BLaER1 (cell line): ENCODE measurements at regions not wholly inside any gene's neighbourhood (a gene's known extent, or its start where the extent isn't known, plus 50 kb on each side); places are given as distances from the start of the nearest gene placed in this dataset.
"Not testable (repeated sequence)": the region's sequence is repeated elsewhere in the genome, so short reads cannot be mapped to it uniquely, and the experiment has no call there.

Experiments used
- H3K27ac ChIP-seq: shearing (Covaris generic); formaldehyde crosslinking; 2 replicates; pipeline ENCODE4 v1.8.1; 2022
- H3K27me3 ChIP-seq: shearing (Covaris generic); formaldehyde crosslinking; 2 replicates; pipeline ENCODE4 v1.8.1; 2022
- H3K36me3 ChIP-seq: shearing (Covaris generic); formaldehyde crosslinking; 2 replicates; pipeline ENCODE4 v1.8.1; 2022
- H3K4me1 ChIP-seq: shearing (Covaris generic); formaldehyde crosslinking; 2 replicates; pipeline ENCODE4 v1.8.1; 2022
- H3K4me2 ChIP-seq: shearing (Covaris generic); formaldehyde crosslinking; 2 replicates; pipeline ENCODE4 v1.8.1; 2022
- H3K4me3 ChIP-seq: shearing (Covaris generic); formaldehyde crosslinking; 2 replicates; pipeline ENCODE4 v1.8.1; 2022
- H3K9ac ChIP-seq: shearing (Covaris generic); formaldehyde crosslinking; 2 replicates; pipeline ENCODE4 v1.8.1; 2022
- H3K9me3 ChIP-seq: shearing (Covaris generic); formaldehyde crosslinking; 2 replicates; pipeline ENCODE4 v1.8.1; 2022
- H4K20me1 ChIP-seq: shearing (Covaris generic); formaldehyde crosslinking; 2 replicates; pipeline ENCODE4 v1.8.1; 2022
- Cebpa-rat ChIP-seq: shearing (Covaris generic); IDR thresholded peaks from 2 replicates; pipeline ENCODE4 v1.8.1; 2022

DNA sequence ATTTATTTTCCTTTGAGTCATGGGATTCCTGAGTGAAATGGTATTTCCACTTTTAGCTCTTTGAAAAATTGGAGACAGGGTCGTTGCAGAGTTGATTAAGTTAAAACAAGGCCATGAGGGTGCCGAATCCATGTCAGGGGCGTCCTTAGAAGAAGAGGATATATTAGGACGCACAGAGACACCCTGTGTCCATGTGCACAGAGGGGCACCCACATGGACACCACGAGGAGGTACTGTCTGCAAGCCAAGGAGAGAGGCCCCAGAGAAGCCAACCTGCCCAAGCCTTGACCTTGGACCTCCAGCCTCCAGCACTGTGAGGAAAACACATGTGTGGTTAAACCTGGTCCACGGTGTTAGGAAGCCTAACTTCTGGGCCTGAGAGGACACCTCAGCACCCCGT lies 113.9 kb upstream of the THBS2 start:
- no peak overlapping the region for H3K4me3 ChIP-seq
- H3K27me3 ChIP-seq = no peaks in the 10 kb centered on the region
- no peak overlapping the region for H3K4me2 ChIP-seq
- H3K27ac ChIP-seq = no peak overlapping the region
- no peak overlapping the region for H3K9ac ChIP-seq
- no peaks in the 10 kb centered on the region for H4K20me1 ChIP-seq
- TF ChIP-seq Cebpa-rat = no peak
- no peaks in the 10 kb centered on the region for H3K9me3 ChIP-seq
- peaks cover 16% of the 10 kb centered on the region for H3K4me1 ChIP-seq
- H3K36me3 ChIP-seq = no peaks in the 10 kb centered on the region

- Histone ChIP-seq H3K9ac (no peak overlapping the region), H3K27me3 (no peaks in the 10 kb centered on the region), H3K9me3 (no peaks in the 10 kb centered on the region), H3K36me3 (no peaks in the 10 kb centered on the region), H4K20me1 (no peaks in the 10 kb centered on the region), H3K4me3 (no peak overlapping the region), H3K27ac (no peak overlapping the region), H3K4me1 (peaks cover 14% of the 10 kb centered on the region), H3K4me2 (no peak overlapping the region)
- TF ChIP-seq Cebpa-rat = no peak
Measured at GRCh38 chr6:169366258-169366901, 112.7 kb upstream of the THBS2 start.

- no peak overlapping the region for H3K4me3 ChIP-seq
- H3K27ac ChIP-seq = no peak overlapping the region
- H3K9me3 ChIP-seq = no peaks in the 10 kb centered on the region
- H3K9ac ChIP-seq = no peak overlapping the region
- H4K20me1 ChIP-seq = no peaks in the 10 kb centered on the region
- H3K4me1 ChIP-seq = peaks cover 7% of the 10 kb centered on the region; the same call in 1 of the 2 replicates
- no peaks in the 10 kb centered on the region for H3K36me3 ChIP-seq
- H3K4me2 ChIP-seq = no peak overlapping the region
- H3K27me3 ChIP-seq = no peaks in the 10 kb centered on the region
- no peak for TF ChIP-seq Cebpa-rat
Measured at GRCh38 chr6:169365567-169366257, 112.1 kb upstream of the THBS2 start.

GRCh38 chr6:169363590-169363989 lies 109.9 kb upstream of the THBS2 start:
- H3K27me3 ChIP-seq = no peaks in the 10 kb centered on the region
- H3K9me3 ChIP-seq = no peaks in the 10 kb centered on the region
- no peak overlapping the region for H3K4me2 ChIP-seq
- no peaks in the 10 kb centered on the region for H3K36me3 ChIP-seq
- H3K9ac ChIP-seq = no peak overlapping the region
- TF ChIP-seq Cebpa-rat = no peak
- H3K4me3 ChIP-seq = no peak overlapping the region
- H4K20me1 ChIP-seq = no peaks in the 10 kb centered on the region
- no peak overlapping the region for H3K27ac ChIP-seq
- H3K4me1 ChIP-seq = no peaks in the 10 kb centered on the region

- TF ChIP-seq Cebpa-rat = no peak
- Histone ChIP-seq H3K27ac (no peak overlapping the region), H3K9ac (no peak overlapping the region), H4K20me1 (no peaks in the 10 kb centered on the region), H3K27me3 (no peaks in the 10 kb centered on the region), H3K9me3 (no peaks in the 10 kb centered on the region), H3K4me3 (no peak overlapping the region), H3K4me1 (no peaks in the 10 kb centered on the region), H3K4me2 (no peak overlapping the region), H3K36me3 (no peaks in the 10 kb centered on the region)
Measured at GRCh38 chr6:169362501-169363121, 109.0 kb upstream of the THBS2 start.

DNA sequence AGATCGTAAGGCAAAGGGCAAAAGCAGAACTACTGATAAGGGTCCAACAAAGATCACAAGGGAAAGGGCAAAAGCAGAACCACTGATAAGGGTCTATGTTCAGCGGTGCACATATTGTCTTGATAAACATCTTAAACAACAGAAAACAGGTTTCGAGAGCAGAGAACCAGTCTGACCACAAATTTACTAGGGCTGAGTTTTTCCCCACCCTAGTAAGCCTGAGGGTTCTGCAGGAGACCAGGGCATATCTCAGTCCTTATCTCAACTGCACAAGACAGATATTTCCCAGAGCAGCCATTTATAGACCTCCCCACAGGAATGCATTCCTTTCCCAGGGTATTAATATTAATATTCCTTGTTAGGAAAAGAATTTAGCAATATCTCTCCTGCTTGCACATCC lies 101.4 kb upstream of the THBS2 start:
- H3K4me3 ChIP-seq, H4K20me1 ChIP-seq, H3K27me3 ChIP-seq, H3K4me1 ChIP-seq, H3K4me2 ChIP-seq, H3K36me3 ChIP-seq, H3K9ac ChIP-seq, H3K27ac ChIP-seq: not testable (repeated sequence)
- peaks cover 38% of the 10 kb centered on the region for H3K9me3 ChIP-seq

DNA sequence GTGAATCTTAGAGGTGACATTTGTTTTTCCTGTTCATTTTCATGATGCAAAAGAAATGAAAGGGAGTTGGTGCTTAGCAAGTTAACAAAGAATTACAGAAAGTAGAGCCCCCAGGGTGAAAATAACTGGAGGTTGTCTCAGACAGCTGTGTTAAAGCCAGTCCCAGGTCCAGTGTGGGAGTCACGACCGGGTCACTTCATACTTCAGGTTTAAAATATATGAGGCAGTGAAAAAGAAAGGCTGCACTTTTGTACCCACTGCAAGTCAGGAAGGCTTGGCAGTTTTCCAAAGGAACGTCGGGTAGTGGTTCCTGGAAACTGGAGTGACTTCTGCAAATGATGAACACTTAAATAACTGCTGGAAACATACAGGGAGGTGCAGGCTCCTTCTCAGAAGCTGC lies 91.5 kb upstream of the THBS2 start:
- TF ChIP-seq Cebpa-rat = no peak
- Histone ChIP-seq H3K27me3 (no peaks in the 10 kb centered on the region), H3K9me3 (0 out of 2 replicates have a peak, but pooled peaks cover 4% of the 10 kb centered on the region), H4K20me1 (no peaks in the 10 kb centered on the region), H3K4me3 (no peak overlapping the region), H3K4me1 (no peaks in the 10 kb centered on the region), H3K9ac (no peak overlapping the region), H3K36me3 (no peaks in the 10 kb centered on the region), H3K4me2 (no peak overlapping the region), H3K27ac (no peak overlapping the region)

DNA sequence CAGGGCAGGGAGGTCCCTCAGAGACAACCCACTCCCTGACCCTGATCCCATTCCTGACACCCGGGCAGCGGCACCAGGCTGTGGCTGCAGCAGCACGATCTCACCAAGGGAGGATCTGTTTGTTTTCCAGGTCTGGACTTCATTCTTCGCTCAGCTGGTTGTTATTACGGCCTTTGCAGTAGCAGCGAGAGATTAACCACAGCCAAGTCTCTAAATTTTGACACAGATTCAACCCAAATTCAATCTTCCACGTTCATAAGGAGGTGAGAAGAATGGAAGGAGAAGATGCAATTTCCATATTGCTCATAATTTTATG lies 91.1 kb upstream of the THBS2 start:
- H3K9ac ChIP-seq = no peak overlapping the region
- no peak for TF ChIP-seq Cebpa-rat
- H3K4me2 ChIP-seq = no peak overlapping the region
- no peaks in the 10 kb centered on the region for H3K36me3 ChIP-seq
- no peaks in the 10 kb centered on the region for H4K20me1 ChIP-seq
- H3K9me3 ChIP-seq = 0 out of 2 replicates have a peak, but pooled peaks cover 4% of the 10 kb centered on the region
- no peaks in the 10 kb centered on the region for H3K4me1 ChIP-seq
- H3K27ac ChIP-seq = no peak overlapping the region
- H3K4me3 ChIP-seq = no peak overlapping the region
- H3K27me3 ChIP-seq = no peaks in the 10 kb centered on the region

DNA sequence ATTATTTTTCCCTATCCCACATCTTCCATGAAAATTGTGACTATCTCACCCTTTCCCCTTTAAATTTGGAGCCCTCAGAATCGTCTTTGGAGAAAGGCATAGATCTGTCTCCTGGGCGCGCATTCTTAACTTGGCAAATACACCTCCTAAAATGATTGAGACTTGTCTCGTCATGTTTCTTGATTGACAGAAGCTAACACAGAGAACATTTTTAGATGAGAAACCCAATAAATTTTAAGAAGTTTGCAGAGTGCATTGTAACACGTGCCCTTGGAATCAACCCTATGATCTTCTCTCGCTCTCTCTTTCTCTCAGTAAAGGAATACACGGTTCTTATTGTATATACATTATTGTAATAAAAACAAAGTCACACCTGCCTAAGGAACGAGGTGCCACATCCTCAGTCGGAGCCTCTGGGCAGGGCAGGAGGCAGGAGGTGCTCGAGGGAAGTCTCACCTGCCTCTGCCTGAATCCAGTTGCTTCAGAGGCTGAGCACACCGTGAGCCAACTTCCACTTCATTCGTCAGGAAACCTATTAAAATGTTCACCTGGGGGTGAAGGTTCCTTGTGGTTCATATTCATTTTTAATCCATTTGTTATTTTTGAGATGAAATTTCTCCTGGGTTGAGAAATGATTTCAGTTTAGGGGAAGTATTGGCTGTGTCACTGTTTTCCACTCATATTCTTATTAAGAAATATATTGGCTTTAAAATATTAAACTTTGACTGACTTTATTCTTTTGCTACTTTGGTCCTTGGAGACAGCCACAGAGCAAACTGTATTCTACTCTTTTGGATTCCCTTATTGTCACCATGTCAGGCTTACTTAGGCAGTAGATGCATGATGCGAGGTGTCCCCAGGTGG lies 90.5 kb upstream of the THBS2 start:
- H3K36me3 ChIP-seq = no peaks in the 10 kb centered on the region
- no peaks in the 10 kb centered on the region for H4K20me1 ChIP-seq
- H3K4me2 ChIP-seq = no peak overlapping the region
- 0 out of 2 replicates have a peak, but pooled peaks cover 4% of the 10 kb centered on the region for H3K9me3 ChIP-seq
- H3K27ac ChIP-seq = no peak overlapping the region
- no peak overlapping the region for H3K9ac ChIP-seq
- H3K4me3 ChIP-seq = no peak overlapping the region
- H3K4me1 ChIP-seq = no peaks in the 10 kb centered on the region
- no peaks in the 10 kb centered on the region for H3K27me3 ChIP-seq
- no peak for TF ChIP-seq Cebpa-rat

DNA sequence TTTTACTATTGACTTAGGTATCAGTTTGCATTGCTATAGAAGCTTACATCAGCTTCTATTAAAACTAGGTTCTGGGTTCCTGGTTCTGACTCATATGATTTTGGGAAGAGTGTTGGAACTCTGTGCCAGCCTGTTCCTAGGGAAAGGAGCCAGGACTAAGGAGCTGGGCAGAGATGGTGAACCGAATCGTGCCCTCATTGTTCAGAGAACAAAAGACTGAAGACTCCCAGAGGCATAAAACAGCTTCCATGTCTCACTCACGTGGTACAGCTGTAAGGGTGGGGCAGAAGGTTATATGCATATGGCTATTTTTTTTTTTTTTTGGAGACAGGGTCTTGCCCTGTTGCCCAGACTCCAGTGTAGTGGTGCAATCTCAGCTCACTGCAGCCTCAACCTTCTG lies 89.1 kb upstream of the THBS2 start:
- no peaks in the 10 kb centered on the region for H3K36me3 ChIP-seq
- H3K9ac ChIP-seq = no peak overlapping the region
- H3K4me2 ChIP-seq = no peak overlapping the region
- TF ChIP-seq Cebpa-rat = no peak
- H3K4me3 ChIP-seq = no peak overlapping the region
- H3K27ac ChIP-seq = no peak overlapping the region
- H3K27me3 ChIP-seq = no peaks in the 10 kb centered on the region
- no peaks in the 10 kb centered on the region for H4K20me1 ChIP-seq
- H3K4me1 ChIP-seq = no peaks in the 10 kb centered on the region
- H3K9me3 ChIP-seq = 0 out of 2 replicates have a peak, but pooled peaks cover 4% of the 10 kb centered on the region
